ENCODE measurements at regions not wholly inside any gene's neighbourhood (a gene's known extent, or its start where the extent isn't known, plus 50 kb on each side); places are given as distances from the start of the nearest gene placed in this dataset.

DNA sequence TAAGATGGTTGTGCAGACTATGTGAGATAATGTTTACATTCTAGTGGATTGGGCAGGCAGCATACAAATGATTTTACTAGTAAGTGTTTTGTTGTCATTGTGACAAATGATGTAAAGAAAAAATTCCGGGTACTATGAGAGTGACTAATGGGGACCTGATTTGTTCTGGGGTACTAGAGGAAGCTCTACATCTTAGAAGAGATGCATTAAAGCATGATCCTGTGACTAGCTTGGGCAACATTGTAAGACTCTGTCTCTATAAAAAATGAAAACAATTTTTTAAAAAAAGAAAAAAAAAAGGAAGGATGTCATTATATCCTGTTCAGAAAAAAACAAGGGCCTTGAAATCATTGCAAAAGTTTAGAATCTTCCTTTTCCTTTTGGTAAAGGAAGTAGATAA is 58.1 kb upstream of the MYRIP start:
- no peak for TF ChIP-seq POLR2A (IDR thresholded peaks at IDR 0.05)
- TF ChIP-seq, protein P1, sequence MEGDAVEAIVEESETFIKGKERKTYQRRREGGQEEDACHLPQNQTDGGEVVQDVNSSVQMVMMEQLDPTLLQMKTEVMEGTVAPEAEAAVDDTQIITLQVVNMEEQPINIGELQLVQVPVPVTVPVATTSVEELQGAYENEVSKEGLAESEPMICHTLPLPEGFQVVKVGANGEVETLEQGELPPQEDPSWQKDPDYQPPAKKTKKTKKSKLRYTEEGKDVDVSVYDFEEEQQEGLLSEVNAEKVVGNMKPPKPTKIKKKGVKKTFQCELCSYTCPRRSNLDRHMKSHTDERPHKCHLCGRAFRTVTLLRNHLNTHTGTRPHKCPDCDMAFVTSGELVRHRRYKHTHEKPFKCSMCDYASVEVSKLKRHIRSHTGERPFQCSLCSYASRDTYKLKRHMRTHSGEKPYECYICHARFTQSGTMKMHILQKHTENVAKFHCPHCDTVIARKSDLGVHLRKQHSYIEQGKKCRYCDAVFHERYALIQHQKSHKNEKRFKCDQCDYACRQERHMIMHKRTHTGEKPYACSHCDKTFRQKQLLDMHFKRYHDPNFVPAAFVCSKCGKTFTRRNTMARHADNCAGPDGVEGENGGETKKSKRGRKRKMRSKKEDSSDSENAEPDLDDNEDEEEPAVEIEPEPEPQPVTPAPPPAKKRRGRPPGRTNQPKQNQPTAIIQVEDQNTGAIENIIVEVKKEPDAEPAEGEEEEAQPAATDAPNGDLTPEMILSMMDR (IDR thresholded peaks at IDR 0.05), result no peak
